K562 (cell line): ENCODE measurements at regions not wholly inside any gene's neighbourhood (a gene's known extent, or its start where the extent isn't known, plus 50 kb on each side); places are given as distances from the start of the nearest gene placed in this dataset.

Experiments used
- CBX1 ChIP-seq: sonication (generic); IDR thresholded peaks from 2 replicates; pipeline ENCODE4 v1.6.1; 2016; ENCODE audit warnings: antibody characterized with exemption, low read depth, mild to moderate bottlenecking
- CREB3 ChIP-seq: fragments of 450-650 bp; conservative IDR thresholded peaks from 2 replicates; pipeline ENCODE4 v1.6.1; 2016; ENCODE audit warnings: missing genetic modification characterization, low read depth, mild to moderate bottlenecking, missing compliant biosample characterization, moderate library complexity
- CTBP1 ChIP-seq: fragments of 450-650 bp; IDR thresholded peaks from 2 replicates; pipeline ENCODE4 v1.6.1; 2016; ENCODE audit warnings: borderline replicate concordance
- DIDO1 ChIP-seq: fragments of 450-650 bp; IDR thresholded peaks from 2 replicates; pipeline ENCODE4 v1.6.1; 2016; ENCODE audit warnings: low read depth, missing biosample characterization, missing genetic modification characterization
- KLF1 ChIP-seq: fragments of 450-650 bp; IDR thresholded peaks from 2 replicates; pipeline ENCODE4 v1.6.1; 2016; ENCODE audit warnings: missing genetic modification characterization, missing compliant biosample characterization
- KLF10 ChIP-seq: fragments of 250-450 bp; sonication (Bioruptor Pico); IDR thresholded peaks from 2 replicates; pipeline ENCODE4 v1.6.1; 2021; ENCODE audit warnings: matching md5 sums
- NR1H2 ChIP-seq: sonication (generic); formaldehyde crosslinking; IDR thresholded peaks from 2 replicates; pipeline ENCODE4 v1.4.0; 2020; ENCODE audit warnings: mild to moderate bottlenecking, missing genetic modification reagents
- PREB ChIP-seq: sonication (generic); formaldehyde crosslinking; IDR thresholded peaks from 2 replicates; pipeline ENCODE4 v1.8.1; 2023; ENCODE audit warnings: mild to moderate bottlenecking, missing genetic modification reagents
- RNF2 ChIP-seq: sonication (generic); IDR thresholded peaks from 2 replicates; pipeline ENCODE4 v1.6.1; 2016
- SMAD2 ChIP-seq: fragments of 150-350 bp; IDR thresholded peaks from 2 replicates; pipeline ENCODE4 v1.6.1; 2014; ENCODE audit warnings: low read depth, mild to moderate bottlenecking, low read length
- SOX6 ChIP-seq: fragments of 450-650 bp; IDR thresholded peaks from 2 replicates; pipeline ENCODE4 v1.6.1; 2014; ENCODE audit warnings: mild to moderate bottlenecking
- SP2 ChIP-seq: IDR thresholded peaks from 2 replicates; pipeline ENCODE4 v1.6.1; 2011; ENCODE audit warnings: mild to moderate bottlenecking, low read depth, low read length, moderate library complexity; ENCODE audit not compliant: poor library complexity, severe bottlenecking; ENCODE audit errors: extremely low read depth
- TCF7 ChIP-seq: sonication (generic); IDR thresholded peaks from 2 replicates; pipeline ENCODE4 v1.6.1; 2016; ENCODE audit warnings: antibody characterized with exemption, borderline replicate concordance
- ZNF175 ChIP-seq: fragments of 200-800 bp; sonication (Bioruptor generic); IDR thresholded peaks from 2 replicates; pipeline ENCODE4 v1.6.1; 2016; ENCODE audit warnings: low read depth, mild to moderate bottlenecking, missing genetic modification characterization, missing compliant biosample characterization
- ZNF324 ChIP-seq: fragments of 250-450 bp; sonication (Bioruptor Pico); IDR thresholded peaks from 2 replicates; pipeline ENCODE4 v1.4.0; 2020; ENCODE audit warnings: mild to moderate bottlenecking
- ZNF583 ChIP-seq: fragments of 250-450 bp; sonication (Bioruptor Pico); IDR thresholded peaks from 2 replicates; pipeline ENCODE4 v1.4.0; 2020
- ZNF764 ChIP-seq: fragments of 250-450 bp; sonication (Bioruptor Pico); IDR thresholded peaks from 2 replicates; pipeline ENCODE4 v1.4.0; 2020; ENCODE audit warnings: low read depth, mild to moderate bottlenecking, moderate library complexity
- TF ChIP-seq, protein P1 (sequence below): fragments of 450-650 bp; formaldehyde crosslinking; IDR thresholded peaks from 2 replicates; pipeline ENCODE4 v1.4.0; 2022; ENCODE audit warnings: missing genetic modification characterization
- TF ChIP-seq, protein P2 (sequence below): sonication (generic); formaldehyde crosslinking; IDR thresholded peaks from 2 replicates; pipeline ENCODE4 v1.9.0; 2022; ENCODE audit warnings: mild to moderate bottlenecking, missing genetic modification reagents
- TF ChIP-seq, protein P3 (sequence below): IDR thresholded peaks from 3 replicates; pipeline ENCODE4 v1.6.1; 2011; ENCODE audit warnings: borderline replicate concordance, mild to moderate bottlenecking, moderate library complexity; ENCODE audit not compliant: insufficient read length; ENCODE audit errors: extremely low read depth
- TF ChIP-seq, protein P4 (sequence below): fragments of 250-450 bp; sonication (Bioruptor Pico); IDR thresholded peaks from 2 replicates; pipeline ENCODE4 v1.4.0; 2020

DNA sequence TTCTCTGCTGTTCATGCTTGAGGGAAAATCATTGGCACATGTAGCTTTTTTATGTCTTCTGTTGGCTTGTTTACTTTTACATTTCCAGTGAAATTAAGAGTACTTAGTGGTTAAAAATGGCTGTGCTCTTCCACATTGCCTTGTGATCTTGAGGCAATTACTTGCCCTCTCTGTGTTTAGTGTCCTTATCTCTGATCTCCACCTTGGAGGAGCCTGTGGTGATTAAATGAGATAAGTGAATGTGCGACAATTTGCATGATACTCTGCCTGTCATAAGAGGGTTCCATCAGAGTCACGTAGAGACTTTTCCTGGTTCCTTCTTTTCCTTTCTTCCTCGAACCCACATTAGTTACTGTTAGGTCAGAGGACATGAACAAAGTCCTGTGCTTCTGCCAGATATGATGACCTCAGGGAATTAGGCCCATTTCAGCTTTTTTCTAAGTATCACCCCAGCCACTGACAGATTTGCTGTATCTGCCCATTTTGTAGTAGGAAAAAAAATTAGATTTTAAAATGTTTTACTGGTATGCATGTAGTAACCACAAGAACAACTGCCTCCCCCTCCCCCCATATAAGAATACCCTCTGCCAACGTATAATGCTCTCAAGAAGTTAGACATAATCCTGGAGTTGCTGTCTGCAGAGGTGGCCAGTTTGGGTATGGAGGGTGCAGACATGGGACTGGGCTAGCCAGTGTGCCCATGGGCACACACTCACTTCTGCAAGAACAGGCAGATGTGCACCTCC, 51.9 kb downstream of the TET3 start (continued):
- no peak for TF ChIP-seq KLF1 (tag)
- TF ChIP-seq, protein P1, sequence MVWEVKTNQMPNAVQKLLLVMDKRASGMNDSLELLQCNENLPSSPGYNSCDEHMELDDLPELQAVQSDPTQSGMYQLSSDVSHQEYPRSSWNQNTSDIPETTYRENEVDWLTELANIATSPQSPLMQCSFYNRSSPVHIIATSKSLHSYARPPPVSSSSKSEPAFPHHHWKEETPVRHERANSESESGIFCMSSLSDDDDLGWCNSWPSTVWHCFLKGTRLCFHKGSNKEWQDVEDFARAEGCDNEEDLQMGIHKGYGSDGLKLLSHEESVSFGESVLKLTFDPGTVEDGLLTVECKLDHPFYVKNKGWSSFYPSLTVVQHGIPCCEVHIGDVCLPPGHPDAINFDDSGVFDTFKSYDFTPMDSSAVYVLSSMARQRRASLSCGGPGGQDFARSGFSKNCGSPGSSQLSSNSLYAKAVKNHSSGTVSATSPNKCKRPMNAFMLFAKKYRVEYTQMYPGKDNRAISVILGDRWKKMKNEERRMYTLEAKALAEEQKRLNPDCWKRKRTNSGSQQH (CRISPR knock-in tag), result no peak
- no peak for TF ChIP-seq SMAD2
- no peak for TF ChIP-seq NR1H2 (CRISPR knock-in tag)
- TF ChIP-seq CBX1, result no peak
- TF ChIP-seq ZNF764 (CRISPR knock-in tag), result no peak
- TF ChIP-seq, protein P2, sequence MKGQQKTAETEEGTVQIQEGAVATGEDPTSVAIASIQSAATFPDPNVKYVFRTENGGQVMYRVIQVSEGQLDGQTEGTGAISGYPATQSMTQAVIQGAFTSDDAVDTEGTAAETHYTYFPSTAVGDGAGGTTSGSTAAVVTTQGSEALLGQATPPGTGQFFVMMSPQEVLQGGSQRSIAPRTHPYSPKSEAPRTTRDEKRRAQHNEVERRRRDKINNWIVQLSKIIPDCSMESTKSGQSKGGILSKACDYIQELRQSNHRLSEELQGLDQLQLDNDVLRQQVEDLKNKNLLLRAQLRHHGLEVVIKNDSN (CRISPR knock-in tag), result no peak
- no peak; the same call in 1 of the 2 replicates for TF ChIP-seq ZNF175 (CRISPR knock-in tag)
- no peak for TF ChIP-seq DIDO1
- peak; percentile 47; the same call in 1 of the 2 replicates for TF ChIP-seq CTBP1
- TF ChIP-seq SP2, result no peak
- TF ChIP-seq, protein P3, sequence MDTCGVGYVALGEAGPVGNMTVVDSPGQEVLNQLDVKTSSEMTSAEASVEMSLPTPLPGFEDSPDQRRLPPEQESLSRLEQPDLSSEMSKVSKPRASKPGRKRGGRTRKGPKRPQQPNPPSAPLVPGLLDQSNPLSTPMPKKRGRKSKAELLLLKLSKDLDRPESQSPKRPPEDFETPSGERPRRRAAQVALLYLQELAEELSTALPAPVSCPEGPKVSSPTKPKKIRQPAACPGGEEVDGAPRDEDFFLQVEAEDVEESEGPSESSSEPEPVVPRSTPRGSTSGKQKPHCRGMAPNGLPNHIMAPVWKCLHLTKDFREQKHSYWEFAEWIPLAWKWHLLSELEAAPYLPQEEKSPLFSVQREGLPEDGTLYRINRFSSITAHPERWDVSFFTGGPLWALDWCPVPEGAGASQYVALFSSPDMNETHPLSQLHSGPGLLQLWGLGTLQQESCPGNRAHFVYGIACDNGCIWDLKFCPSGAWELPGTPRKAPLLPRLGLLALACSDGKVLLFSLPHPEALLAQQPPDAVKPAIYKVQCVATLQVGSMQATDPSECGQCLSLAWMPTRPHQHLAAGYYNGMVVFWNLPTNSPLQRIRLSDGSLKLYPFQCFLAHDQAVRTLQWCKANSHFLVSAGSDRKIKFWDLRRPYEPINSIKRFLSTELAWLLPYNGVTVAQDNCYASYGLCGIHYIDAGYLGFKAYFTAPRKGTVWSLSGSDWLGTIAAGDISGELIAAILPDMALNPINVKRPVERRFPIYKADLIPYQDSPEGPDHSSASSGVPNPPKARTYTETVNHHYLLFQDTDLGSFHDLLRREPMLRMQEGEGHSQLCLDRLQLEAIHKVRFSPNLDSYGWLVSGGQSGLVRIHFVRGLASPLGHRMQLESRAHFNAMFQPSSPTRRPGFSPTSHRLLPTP, result no peak
- TF ChIP-seq KLF10 (CRISPR knock-in tag), result no peak
- TF ChIP-seq ZNF583 (CRISPR knock-in tag), result no peak
- TF ChIP-seq ZNF324, result no peak
- TF ChIP-seq PREB, result no peak
- no peak for TF ChIP-seq RNF2
- TF ChIP-seq TCF7, result no peak
- TF ChIP-seq, protein P4, sequence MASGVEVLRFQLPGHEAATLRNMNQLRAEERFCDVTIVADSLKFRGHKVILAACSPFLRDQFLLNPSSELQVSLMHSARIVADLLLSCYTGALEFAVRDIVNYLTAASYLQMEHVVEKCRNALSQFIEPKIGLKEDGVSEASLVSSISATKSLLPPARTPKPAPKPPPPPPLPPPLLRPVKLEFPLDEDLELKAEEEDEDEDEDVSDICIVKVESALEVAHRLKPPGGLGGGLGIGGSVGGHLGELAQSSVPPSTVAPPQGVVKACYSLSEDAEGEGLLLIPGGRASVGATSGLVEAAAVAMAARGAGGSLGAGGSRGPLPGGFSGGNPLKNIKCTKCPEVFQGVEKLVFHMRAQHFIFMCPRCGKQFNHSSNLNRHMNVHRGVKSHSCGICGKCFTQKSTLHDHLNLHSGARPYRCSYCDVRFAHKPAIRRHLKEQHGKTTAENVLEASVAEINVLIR (CRISPR knock-in tag), result no peak
- no peak for TF ChIP-seq CREB3 (tag)
- peak; percentile 88 for TF ChIP-seq SOX6
